Stimulated activated CD4-positive, alpha-beta T cell treated with anti-CD3 and anti-CD28 coated beads, Interleukin-15, amount 100 ng/mL, for 48 hours (primary cell): ENCODE measurements at regions not wholly inside any gene's neighbourhood (a gene's known extent, or its start where the extent isn't known, plus 50 kb on each side); places are given as distances from the start of the nearest gene placed in this dataset.
A peak's percentile ranks its signal among the peaks of the same experiment; 100 is the strongest.

Experiments used
- DNase-seq, 2 donors: peaks; one replicate each; pipeline ENCODE4 v3.0.0-alpha.2; 2020; ENCODE audit warnings: low read depth in 2 of 2

DNA sequence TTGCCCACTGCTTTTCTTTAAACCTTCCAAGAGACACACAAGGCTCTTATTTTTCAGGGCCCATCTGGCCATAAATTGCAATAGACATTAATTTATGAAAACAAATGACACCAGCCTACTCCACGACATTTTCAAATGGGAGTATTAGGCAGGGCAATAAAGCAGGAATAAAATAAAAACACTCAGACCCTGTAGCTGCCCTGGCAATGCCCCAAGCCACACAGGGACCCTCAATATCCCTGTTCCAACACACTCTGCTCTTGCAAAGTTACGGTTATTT, 550.8 kb upstream of the TNP1 start:
- DNase-seq, result no peak

DNA sequence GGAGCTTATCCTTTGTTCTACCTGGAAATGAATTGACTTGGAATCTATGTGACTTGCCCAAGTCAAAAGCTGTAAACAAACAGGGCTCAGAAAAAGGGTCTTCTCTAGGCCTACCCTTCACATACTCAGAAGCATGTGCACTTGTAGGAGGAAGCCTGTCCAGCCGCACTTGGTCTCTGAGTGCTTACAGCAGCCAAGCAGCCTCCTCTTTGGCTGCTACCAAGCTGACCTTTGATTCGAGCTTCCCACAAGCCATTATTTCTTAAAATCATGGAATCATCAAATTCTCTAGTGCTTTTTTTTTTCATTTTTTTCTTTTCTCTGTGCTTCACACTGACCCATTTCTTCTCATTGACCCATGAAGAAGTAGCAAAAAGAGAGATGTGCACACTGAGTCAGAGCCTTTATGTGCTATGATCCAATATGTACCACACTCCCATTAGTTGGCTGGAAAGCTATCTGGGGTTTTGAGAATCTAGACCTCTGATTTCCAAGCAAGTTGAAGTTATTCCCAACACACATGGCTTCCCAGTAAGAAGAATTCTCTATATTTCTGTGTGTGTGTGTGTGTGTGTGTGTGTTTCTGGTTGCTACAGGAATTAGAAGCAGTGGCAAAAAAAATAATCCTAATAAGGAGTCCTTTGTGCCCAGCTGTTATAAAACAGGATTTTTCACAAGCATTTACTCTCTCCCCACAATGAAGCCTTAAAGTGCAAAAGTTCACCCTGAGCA, 550.3 kb upstream of the TNP1 start:
- no peak for DNase-seq

DNA sequence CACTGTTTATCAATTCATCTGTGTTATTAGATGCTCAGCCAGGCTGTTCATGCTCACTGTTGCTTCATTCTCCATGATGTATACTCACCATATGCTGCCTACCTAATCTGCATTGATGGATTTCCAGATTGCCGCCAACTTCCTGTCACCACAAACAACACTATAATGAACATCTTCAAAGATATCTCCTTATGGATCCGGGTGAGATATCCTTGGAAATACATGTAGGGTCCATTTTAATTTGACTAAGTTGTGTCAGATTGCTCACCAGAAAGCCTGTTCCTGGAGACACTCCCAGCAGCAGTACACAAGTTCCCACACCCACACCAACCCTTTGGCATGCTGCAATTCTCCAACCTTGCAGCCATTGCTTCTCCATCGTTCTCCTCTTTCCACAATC, 547.5 kb upstream of the TNP1 start:
- DNase-seq, result no peak

DNA sequence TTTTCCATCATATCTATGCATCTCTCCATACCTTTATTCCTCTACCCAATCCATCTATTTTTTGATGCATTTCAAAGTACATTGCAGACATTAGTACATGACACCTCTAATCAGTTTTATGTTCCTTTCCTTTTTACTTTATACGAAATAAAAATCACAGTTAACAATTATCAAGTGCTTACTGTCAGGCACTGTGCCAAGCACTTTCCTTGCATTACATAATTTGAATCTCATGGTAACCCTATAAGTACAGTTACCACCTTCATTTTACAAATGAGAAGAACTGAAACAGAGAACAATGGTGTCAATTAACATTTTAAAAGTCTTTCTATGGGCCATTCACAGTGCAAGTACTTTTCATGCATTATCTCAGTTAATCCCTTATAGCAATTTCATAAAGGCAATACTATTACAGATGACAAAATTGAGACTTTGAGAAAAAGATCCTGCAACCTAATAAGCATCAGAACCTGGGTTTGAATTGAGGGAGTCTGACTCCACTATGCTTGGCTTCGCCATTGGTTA, 544.4 kb upstream of the TNP1 start:
- DNase-seq, result no peak

DNA sequence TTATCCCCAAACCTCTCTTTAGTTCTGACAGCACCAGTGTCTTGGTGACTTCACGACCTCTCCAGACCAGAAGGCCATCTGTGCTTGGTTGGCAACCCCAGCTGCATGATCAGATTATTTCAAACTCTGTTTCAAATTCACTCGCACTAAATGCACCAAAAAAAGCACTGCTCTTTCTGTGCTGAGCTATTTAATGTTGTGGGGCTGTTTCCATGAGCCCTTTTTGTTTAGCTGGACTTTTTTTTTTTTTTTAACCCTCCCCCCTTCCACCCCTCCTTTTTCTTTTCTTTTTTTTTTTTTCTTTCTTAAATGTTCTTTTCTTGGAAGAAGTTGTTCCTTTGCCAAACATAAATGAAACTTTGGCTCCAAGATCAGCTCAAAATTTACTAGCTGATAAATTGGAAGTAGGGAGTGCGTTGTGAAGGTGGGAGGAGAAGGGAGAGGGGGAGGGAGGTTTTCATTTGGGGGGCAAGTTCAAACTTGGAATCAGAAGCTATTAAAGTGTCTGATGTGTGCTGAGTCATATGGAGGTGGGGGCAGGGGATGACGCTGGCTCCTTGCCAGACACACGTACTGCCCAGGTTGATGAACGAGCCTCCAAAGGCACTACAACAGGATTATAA, 543.0 kb upstream of the TNP1 start:
- no peak for DNase-seq

DNA sequence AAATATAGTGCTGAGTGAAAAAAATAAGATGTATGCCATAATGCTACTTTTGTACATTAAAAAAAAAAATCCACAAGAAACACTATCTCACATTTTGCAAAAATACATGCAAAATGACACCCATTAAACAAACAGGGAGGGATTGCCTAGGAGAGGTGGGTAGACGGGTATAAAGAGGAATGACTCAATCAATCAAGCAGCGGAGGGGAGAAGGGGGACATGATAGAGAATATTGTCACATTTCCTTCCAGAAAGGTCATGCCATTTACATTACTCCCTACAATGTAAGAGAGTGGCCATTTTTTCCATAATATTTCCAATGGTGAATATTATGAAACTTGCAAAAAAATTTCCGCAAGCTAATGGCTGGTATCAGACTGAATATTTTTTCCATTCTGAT, 542.3 kb upstream of the TNP1 start:
- DNase-seq, result no peak

DNA sequence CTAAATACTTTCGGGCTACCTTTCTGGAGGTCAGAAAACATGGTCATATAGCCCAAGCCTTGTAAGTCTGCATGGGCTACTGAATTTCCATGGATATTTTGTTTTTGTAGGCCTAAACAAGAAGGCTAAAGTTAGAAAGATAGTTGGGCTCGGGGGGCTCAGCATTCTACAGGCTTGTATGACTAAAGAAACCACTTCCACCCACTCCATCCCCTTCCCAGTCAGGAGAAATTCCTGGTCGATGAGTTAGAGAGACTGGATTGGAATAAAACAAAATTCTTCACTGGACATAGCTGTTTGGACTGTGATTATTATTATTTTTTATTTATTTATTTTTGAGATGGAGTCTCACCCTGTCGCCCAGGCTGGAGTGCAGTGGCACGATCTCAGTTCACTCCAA, 539.4 kb upstream of the TNP1 start:
- DNase-seq, result no peak

DNA sequence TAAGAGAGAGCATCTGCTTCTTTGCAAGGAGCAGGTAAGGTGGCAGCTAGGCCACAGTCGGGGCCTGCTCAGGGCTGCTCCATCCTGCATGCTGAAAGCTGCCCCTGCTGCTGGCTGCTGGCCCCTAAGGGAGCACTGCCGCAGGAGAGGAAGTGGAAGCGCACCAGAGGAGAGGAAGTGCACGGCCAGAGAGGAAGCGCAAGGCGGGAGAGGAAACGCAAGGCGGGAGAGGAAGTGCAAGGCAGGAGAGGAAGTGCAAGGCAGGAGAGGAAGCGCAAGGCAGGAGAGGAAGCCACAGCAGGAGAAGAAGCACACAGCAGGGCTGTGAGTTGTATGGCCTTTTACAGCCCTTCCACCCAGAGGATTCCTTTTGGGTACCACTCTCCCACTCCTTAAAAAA, 539.0 kb upstream of the TNP1 start:
- no peak for DNase-seq

DNA sequence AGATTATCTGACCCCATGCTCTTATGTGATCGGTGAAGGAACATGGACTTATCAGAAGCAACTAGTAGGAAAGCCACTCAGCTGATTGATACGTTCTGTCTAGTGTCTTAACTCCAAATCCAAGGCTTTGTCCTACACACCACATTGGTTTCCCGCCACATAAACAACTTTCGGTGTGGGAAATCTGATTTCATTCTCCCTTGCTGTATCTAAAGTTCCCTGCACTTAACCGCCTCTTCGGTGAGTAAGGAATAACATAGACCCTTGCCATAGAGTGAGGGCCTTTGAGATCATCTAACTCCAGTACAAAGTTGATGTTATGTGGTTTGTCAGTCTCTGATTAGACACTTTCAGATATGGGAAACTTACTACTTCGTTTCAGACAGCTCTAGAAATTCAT, 538.2 kb upstream of the TNP1 start:
- DNase-seq, result no peak

DNA sequence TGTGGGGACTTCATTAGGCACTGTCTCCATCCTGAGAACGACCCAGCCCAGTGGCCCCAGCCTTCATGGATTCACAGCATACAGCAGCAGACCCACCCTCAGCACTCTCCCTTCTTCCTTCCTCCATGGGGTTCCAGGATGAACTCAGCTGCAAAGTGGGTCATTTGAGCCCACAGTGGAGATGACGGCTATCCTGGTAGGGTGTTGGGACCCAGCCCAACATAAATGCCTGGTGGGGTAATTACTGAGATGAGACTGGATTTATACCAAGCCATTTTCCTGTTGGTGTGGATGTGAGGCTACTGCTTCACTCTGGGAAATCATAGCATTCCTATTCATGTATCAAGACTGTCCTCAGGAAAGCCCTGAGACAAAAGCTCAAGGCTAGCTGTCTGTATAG, 536.7 kb upstream of the TNP1 start:
- no peak for DNase-seq

DNA sequence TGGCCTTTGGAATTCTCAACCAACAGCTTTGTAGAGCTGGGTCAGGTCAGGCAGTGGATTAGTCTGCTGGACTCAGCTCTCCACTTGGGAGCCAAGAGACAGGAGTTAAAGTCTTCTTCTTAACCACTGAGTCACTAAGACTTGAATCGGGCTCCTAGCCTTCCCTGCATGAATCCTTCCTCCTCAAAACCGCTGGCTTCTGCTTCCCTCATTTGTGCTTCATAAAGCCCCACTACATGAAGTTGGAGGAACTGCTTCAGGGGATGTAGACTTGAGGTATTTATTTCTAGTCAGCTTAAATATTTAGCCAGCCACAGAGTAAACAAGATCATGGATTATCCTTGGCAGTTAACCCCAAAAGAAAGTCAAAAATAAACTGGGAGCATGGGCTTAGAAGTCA, 536.3 kb upstream of the TNP1 start:
- DNase-seq, result no peak

DNA sequence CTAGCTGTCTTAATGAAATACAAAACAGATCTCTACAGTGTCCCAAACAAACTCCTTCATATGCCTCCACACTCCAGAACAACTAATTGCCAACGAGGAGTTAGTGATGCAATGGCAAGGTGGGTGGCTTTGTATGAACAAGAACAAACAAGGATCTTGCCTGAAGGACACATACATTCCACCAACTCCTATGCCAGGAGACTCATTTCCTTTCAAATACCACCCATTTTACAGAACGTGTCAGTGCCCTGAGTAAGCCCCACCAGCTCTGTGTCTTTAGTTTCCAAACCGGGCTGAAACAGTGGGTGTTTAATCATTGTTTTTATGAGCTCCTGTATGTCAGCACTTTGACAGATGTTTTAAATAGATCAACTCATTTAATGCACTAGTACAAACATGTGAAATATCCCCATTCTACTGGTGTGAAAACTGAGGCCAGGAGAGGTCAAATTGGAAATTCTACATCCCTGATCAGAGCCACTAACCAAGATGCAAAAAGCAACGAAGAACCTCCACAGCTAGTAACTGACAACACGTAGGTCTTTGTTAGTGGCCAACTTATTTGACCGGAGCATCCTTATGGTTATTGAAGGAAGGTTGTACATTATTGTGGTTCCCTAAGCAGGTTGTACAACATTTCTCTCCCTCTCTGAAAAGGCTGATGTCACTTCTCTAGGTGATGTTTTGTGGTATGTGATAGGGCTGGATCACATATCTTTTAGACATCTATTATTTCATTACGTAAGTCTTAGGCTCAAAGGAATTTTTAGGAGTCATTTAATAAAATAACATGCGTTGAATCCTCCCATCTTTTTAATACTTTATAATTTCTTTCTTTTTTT, 534.9 kb upstream of the TNP1 start:
- no peak for DNase-seq

DNA sequence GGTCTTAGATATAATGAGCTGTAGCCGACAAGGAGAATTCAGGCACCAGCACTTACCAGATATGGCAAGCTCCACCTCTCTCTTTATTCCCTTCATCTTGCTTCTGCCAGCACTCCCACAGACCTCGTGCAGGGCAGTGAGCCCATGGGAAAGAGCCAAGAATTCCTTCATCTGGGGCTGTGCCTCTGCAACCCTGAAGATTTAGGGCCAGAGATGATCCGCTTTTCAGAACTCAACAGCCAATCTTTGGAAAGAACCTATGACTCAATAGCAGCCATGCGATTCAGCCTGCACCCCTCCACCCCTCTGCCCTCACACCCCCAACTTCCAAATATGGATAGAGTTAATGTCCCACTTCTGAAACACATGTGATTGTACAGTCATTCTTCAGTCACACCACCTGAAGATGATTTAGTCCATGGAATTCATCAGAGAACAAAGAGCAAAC, 533.7 kb upstream of the TNP1 start:
- no peak for DNase-seq

DNA sequence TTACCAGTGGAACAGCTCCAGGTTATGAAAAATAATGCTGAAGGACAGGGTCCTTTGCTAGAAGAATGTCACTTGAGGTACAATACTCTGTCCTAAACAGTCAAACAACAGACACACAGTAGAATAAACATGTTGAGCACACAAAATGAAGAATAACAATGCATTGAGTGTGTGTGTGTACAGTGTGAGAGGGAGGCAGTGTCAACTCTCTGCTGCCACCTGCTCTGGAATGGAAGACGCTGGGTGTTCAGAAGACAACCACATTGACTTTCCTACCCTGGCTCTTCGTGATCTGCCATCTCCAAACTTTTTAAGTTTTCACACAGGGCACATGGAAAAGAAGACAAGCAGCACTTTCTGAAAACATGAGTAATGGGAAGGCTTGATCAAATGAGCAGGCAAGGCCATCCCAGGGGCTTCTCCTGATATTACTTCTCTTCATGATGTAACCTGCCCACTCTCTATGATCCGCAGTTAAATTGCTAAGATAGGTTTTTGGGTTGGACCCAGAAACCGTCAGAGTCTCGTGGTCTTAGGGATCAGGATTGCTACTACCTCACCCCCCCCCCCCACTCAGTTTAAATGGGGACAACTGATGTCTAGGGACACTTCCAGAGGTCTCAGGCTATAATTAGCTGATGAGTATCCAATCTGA, 533.2 kb upstream of the TNP1 start:
- DNase-seq, result no peak

DNA sequence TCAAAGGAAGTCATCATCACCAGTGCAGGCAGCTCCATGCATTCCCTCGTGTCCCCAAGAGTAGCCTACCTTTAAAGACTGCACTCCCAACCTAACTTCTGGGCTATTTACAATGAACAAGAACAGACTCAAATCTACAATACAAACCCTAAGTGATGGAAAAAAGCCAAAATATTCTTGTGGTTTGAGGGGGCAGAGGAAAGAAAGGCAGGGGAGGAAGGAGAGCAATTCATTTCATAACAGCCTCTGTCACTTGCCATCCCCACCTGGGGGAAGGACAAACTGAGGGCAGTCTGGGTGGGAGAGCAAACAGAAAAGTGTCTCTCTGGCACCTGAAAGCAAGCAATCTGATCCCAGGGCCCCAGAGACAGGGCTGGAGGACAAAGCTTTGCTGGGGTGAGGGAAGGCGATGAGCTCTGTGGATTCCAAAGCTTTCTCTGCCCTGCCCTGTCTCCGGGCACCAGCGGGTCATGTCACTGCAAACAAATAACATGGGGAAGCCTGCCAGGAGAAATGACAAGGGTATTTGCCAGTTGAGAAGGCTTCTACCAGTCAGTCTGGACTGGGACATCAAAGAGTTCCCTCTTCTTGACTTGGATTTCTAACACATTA, 528.0 kb upstream of the TNP1 start:
- no peak for DNase-seq

DNA sequence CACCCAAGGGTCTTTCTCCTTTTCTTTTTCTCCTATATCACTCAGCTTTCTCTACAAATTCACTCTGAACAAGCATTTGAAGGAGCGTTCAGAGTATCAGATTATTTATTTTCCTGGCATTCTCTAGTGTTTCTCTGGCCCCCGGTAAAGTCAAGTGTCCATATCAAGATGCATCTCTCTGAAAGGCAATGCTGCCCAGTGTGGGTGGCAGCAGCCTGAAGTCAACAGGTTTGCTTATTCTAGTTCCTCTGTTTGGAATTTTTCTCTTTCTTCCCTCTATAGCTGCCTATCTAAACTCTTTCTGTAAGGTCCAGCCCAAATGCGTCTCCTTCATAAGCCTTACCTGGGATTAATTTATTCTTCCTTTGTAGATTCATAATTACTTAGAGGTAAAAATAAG, 526.2 kb upstream of the TNP1 start:
- DNase-seq, result no peak

DNA sequence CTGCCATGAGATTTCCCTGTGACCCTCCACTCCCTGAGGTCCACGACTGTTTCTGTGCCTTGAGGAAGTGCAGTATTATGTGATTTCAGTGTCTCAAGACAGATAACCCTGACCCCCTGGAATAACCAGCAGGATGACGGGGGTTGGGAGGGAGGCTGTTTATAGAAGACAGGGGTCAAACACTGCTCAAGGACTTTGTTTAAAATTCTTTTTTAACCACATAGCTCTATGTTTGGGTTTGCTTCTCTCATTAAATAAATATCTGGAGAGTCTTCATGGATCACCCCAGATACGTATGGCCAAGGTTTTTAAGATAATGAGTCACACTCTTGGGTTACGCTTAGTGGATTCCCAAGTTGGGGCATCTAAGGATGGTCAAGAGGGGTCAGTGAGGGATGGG, 523.8 kb upstream of the TNP1 start:
- DNase-seq, result no peak

DNA sequence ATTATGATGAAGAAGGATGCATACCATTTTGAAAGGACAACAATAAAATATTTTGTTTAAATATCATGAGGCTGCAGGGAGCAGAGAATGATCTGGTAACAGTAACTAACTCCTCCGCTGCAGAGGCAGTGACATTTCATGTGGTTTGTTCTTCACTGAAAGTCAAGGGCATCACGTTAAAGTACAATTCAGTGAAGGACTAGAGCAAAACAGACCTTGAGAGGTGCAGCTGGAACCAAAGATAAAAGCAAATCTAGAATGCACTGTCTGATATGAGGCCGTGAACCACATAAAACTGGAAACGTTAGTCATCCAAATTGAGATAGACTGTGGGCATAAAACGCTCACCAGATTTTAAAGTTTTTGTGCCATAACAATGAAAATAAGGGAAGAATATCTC, 522.9 kb upstream of the TNP1 start:
- no peak for DNase-seq

DNA sequence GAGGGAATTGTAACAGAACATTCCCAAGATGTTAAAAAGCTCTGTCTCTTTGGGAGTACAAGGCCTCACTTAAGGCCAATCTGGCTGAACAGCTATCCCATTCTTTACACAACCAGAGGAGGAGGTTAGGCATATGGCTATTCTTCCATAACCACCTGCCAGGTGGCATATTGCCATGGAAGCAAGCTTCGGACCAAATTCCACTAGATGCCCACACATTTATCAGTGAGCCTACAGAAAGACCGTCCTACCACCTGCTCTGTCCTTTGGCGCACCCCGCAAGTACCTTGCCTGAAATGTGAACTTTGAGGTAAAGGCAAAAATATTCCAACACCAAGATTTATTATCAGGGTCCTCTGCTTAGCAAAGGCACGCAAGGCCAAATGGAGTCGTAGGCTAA, 519.9 kb upstream of the TNP1 start:
- DNase-seq, result no peak

DNA sequence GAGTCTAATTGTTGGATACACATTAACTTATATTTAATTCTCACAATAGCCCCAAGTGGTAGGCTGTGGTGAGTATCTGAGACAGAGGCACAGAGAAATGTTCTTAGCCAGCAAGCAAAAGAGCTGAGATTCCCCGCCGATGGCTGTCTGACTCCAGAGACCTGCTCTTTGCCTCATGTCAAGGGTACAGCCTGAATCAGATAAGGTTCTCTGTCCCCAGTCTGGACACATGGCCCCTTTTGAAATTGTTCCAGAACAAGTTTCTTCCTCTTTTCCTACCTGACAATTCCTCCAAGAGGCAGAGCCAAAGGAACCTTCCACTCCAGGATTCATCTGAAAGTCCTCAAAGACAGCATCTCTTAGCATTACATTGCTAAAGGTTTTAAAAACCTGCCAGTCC, 512.9 kb upstream of the TNP1 start:
- DNase-seq, result no peak

DNA sequence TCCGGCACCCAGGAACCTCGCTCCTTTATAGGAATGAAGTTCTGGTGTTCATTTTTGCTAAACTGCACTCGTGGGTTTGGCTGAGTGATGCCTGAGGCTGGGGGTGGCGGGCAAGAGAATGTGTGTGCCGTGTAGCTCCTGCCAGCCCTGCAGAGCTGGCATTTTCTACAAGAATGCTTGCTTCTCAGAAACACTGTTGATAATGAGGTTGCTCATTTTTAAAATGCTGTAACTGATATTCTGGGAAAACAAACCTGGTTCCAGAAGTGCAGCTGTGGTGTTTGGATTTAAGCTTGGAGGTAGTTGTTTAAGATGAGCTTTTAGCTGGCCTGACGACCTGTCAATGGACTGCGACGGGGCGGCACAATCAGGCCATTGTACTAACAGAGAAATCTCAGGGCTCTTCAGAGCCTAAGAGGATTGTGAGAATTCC, 511.9 kb upstream of the TNP1 start:
- no peak for DNase-seq

DNA sequence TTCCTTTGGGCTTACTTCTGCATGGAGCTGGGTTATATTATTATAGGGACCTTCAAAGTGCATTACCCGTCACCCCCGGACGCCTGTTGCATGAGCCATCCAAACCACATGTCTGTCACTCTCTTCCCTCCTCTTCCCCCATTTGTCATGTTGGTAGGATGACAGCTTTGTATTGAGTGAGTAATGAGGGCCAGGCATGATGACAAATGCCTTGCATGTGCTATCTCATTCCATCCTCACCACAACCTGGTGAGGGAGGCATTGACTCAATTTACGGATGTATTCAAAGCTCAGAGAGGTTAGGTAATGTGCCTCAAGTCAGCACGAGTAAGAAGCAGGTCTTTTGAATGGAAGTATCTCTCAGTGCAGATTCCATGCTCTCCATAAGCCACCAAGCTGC, 510.5 kb upstream of the TNP1 start:
- DNase-seq, result peak in 1 of 2 donors; percentile 12
